Activated T-helper 1 cell treated with anti-CD3 and anti-CD28 coated beads, Interleukin-2, amount 50 U/mL, for 16 hours (primary cell): ENCODE measurements at regions not wholly inside any gene's neighbourhood (a gene's known extent, or its start where the extent isn't known, plus 50 kb on each side); places are given as distances from the start of the nearest gene placed in this dataset.

Experiments
- DNase-seq, 2 donors: peaks; one replicate each; pipeline ENCODE4 v3.0.0-alpha.2; 2020; ENCODE audit warnings: low read depth in 1 of 2, low spot score in 1 of 2

DNA sequence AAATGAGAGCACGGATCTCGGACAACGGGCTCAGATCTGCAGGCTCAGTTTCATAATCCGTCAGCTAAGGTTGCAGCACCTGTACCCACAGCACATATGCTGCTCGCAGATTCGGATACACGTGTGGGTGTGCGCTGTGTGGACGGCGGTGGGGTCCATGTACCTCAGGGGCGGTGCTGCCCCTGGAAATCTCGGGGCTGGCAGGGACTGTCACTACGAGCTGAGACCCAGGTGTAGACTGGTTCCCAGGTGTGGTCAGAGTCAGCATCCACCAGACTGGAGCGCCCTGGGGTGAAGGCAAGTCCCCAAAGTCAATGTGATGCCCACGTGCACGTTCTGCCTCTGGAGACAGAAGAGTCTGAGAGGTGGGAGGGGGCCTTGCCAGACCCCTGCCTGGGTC lies 989.3 kb downstream of the BRD1 start:
- no peak for DNase-seq

DNA sequence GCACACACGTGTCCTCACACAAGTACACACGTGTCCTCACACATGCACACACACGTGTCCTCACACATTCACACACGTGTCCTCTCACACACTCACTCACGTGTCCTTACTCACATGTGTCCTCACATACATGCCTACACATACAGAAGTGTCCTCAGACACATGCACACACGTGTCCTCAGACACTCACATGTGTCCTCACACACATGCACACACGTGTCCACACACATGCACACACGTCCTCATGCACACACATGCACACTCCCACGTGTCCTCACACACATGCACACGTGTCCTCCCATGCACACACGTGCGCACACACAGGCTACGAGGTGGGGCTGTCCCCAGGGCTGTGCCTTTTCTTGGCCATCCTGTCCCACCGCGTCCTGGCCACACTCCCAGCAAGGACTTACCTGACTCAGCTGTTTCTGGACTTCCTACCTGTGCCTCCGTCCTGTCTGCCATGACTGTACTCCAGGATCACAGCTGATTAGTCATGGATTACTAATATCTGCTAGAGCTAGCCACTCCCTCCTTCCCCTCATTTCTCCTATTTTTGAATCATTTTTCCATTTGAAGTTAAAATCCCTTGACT lies 990.2 kb downstream of the BRD1 start:
- no peak for DNase-seq

DNA sequence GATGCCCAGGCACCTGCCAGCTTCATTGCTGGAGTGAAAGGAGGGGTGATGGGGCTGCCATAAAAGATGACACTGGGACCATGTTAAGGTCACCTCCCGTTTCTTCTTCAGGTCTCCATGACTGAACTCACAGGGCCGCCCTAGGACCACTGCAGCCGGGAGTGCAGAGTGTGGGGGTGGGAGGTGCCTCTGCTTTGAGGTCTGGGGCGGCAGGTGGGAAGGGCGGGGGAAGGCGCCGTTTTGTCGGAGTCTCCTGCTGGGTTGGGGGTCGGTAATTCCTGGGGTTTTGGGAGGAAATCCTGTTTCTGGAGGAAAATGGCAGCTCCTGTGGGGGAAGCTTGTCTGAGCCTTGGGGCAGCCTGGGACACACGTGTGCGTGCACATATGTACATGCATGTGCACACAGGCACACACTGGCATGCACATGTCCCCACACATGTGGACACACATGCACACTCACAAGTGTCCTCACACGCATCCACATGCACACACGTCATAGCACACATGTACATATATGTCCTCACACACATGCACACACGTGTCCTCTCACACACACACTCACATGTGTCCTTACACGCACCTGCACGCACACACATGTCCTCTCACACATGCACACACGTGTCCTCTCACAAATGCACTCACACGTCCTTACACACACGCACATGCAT lies 990.9 kb downstream of the BRD1 start:
- no peak for DNase-seq

DNA sequence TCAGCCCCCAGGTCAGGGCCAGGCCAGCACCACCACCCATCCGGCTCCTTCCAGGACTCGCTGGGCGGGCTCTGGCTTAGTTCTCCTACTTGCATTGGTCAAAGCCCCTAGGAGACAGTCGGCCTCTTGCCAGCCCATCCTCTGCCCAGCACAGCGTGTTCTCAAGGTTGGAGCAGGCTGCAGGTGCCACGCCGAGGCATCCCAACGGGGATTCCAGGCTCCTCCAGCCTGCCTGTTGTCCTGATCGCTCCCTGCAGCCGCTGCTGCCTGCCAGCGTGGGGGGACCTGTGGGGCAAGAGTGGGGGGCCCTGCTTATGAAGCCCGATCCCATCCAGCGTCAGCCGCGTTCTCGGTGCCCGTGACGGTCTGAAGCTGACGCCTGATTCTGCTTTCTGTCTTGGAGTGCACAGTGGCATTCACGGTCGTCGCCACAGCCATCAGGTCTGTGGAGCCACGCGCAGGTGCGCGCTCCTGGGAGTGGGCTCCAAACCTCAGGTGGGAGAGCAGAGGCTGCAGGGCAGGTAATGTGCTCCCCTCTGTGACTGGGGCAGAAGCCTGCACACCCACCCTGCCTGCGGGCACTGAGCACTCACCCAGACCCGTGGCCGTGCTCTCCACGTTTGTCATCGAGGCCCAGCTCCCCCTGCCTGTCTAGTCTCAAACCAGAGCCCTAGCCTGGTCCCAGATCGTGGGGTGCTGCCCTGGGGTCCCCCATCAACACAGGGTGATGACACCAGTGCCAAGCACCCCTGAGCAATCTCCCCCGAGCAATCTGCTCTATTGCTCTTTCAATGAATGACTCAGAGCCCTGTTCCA lies 991.6 kb downstream of the BRD1 start:
- no peak for DNase-seq

DNA sequence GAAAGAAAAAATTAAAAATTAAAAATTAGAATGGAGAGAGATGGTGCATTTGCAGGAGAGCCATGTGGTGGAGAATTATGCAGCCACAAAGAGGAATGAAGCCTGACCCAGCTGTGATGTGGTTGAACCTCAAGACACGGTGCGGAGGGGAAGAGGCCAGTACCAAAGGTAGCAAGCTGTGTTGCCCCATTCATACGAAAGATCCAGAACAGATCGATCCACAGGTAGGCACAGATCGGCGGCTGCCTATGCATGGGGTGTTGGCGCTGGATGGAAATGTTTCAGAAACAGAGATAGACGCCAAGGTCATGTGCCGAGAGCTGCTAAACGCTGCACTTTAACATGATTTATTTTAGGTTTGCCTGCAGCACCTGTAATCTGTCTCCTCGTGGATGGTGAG lies 992.3 kb downstream of the BRD1 start:
- no peak for DNase-seq

DNA sequence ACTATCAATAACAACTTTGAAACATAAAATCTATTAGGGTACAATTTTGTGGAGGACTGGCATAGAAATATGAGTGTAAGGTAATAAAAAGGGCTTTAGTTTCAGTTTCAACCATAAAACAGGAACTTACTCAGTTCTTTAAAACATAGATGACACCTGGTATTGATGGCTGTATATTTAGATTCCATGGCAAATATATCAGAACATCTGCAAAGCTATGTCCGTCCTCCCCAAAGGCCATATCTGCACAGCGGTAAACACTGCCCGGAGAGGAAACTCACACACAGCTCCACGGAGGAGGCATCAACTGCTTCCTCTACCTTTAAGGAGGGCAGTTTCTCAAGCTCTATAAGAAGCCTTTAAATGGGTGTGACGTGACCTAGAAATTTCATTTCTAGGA lies 993.3 kb downstream of the BRD1 start:
- DNase-seq = no peak

DNA sequence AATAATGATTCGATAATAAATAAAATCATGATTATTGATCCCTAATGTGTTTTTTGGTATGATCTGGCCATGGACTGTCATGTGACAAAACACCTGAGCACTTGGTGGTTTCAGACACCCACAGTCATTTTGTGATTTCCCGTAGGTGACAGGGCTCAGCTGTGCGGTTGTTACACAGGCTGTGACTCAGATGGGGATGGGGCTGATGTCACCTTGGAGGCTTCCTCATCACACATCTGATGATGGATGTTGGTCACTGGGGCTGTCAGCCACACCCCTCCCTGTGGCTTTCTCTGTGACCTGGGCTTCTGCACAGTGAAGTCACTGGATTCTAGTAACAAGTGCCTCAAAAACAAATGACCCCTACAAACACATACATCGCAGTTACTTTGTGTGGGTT lies 995.1 kb downstream of the BRD1 start:
- no peak for DNase-seq

DNA sequence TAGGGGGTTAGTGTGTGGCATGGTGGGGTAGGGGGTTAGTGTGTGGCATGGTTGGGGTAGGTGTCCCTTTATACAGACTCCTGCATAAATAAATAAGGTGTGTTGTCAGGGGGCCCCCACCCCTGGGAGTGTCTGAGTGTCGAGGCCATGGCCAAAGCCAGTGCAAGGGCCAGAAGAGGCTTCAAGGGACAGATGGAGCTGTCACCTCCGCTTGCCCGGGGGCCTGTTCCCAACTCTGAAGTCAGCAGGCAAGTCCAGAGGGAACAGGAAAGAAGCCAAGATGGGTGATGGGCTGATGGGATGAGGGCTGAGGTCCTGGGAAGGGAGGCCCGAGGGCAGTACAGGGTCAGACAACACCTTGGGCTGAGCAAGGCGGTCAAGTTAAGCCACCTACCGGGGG lies 997.8 kb downstream of the BRD1 start:
- DNase-seq = no peak

DNA sequence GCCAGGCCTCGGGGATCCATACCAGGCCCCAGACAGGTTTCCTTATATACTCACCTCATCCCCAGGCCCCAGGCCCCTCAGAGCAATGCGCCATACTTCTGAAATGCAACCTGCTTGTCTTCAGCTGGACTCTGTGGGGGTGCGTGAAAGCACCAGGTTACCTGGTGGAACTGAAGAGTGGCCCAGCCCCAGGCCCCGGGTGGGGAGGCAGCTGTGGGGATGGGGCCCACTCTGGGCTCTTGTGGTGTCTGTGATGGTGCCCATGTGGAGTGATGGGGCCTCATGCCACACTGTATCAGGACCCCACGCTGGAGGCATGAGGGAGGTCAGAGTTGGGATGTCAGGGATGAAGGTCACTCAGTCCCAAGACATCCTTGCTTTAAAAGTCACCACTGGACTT lies 999.0 kb downstream of the BRD1 start:
- no peak for DNase-seq

DNA sequence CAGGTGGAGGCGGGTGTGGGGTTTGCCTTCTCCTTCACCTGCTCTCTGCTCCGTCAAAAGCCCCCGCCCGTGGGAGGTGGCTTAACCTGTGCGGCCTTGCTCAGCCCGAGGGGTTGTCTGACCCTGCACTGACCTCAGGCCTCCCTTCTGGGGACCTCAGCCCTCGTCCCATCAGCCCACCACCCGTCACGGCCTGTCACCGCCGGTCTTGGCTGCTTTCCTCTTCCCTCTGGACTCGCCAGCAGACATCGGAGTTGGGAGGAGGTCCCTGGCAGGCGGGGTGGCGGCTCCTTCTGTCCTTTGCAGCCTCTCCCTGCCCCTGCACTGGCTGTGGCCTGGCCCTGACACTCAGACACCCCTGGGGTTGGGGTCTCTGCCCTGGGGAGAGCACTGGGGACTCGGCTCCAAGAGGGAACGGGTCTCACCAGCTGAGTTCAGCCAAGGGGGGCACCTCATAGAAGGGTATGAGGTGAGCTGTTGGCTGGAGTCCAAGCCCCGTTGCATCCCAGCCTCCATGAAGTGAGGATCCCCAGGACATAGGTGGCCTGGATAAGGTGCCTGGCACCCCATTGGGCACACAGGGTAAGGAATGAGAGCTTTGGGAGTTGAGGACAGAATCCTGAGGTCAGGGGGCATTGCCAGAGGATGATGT lies 999.6 kb downstream of the BRD1 start:
- no peak for DNase-seq

DNA sequence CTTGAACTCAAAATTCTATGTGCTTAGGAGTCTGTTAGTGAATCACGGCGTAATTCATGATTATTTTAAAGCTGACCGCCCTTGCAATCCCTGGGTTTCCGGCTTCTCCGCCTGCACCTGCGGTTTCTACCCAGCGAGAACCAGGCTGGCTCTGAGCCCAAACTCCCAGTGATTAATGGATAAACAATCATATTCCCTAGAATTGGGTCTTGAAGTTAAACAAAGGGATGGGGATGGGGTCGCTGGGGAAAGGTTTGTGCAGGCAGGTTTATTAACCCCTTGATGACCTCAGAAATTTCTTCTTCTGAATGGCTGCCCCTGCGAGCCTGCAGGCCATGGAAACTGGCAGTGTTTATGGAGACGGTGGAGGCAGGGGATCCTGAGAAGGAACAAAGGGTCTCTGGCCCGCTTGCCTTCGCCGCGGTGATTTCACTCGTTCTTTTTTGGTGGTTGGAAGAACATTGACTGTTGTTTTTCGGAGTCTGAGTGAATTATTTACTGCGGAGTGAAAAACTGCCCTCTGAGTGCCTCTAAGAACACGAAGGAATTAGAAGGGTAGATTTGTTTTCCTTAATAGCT lies 1000.3 kb downstream of the BRD1 start:
- DNase-seq = no peak

DNA sequence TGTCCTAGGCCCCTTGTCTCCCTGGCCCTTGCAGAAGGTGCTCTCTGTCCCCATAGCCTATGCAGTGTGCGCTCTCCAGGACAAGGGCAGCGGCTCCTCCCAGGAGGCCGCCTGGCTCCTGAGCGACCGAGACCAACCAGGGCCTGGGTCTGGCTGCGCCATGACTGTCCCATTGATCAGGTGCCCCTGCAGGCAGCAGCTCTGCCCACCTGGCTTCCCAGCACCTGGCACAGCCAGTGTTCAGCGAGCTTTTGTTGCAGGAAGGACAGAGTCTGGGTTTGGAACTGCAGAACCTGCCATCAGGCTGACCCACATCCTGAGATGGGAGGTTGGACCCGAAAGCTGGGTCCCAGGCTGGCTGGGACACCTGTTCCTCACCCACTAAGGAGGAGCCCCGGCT lies 1001.1 kb downstream of the BRD1 start:
- no peak for DNase-seq

DNA sequence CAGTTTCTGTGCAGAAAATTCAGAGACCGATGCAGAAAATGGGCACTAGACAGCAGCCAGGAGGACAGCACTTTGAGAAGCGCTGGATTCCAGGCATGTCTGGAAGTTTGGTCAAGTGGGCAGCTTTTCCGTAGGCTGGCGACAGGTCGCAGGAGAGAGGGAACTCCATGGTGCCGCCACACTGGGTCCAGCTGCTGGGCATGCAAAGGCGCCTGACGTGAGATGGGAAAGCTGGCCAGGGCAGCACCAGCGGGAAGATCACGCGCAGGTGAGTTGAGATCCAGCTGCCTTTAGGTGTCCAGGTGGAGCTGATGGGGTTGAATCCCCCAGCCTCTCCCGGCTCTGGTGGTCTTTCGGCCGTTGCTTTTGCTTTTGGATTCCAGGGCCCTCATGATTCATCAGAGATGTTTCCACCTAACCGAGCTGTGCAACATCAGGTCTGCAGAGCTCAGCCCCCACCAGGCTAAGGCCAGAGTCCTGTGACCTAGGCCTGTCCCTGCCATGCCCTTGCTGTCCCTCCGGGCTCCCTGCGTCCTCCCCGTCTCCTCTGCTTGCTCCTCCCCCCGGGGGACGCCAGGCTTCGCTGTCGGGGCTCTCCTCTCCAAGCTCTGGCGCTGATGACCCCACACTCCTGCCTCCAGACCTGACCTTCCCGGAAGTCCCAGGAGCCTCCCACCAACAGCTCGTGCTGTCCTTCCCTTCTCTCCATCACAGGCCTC lies 1001.7 kb downstream of the BRD1 start:
- no peak for DNase-seq

DNA sequence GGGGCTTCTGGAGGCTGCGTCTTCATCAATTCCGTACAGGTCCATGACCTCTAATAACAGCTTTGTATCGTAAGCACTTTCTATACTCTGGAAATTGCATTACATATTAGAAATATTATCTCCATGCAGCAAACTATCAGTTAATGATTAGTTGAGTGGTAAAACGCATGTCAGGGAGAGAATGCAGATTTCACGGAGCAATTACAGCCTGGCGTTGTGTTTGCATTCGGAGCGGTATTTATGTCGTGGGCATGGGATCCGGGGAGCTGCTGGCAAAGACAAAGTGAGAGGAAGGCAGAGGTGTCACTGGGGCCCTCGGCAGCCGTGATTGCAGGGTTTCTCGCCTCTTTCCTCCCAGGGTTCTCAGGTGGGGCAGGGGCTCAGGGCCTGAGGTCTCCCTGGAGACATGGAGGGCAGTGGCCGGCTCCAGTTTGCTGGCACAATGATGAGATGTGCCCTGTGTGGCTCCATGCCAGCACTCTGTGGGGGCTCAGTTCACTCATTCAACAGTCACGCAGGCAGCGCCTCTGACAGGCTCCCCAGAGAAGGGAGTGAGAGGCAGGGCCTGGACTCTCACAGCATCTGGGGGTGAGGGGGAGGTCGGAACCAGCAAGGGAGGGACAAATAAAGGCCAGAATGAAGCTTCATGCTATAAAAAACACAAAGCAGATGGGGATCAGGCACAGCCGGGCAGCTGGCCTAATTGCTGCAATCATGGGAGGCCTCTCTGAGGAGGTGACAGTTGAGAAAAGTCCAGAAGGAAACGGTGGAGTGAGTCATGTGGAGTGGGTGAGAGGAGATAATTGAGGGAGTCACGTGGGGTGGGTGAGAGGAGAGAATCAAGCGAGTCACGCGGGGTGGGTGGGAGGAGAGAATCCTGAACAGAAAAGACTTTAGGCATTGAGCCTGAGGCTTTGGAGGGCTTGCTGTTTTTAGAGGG lies 1002.7 kb downstream of the BRD1 start:
- DNase-seq = no peak

DNA sequence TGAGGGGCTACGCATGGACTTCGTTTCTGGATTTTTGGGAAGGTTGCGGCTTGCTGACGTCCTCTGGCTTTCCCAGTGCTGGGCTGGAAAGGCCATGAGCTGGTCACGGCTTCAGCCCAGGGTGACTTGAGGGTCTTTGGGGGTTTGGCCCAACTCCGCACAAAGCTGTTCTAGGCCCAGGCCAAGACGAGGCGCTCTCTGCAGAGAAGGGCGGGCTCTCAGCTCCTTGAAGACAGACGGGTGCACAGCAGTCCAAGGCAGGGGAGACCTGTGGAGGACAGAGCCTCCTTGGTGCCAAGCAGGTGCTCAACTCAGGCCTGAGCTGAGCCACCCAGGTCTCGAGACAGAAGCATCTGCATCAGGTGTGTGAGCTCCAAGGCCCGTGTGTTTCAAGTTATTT lies 1003.7 kb downstream of the BRD1 start:
- DNase-seq = no peak

DNA sequence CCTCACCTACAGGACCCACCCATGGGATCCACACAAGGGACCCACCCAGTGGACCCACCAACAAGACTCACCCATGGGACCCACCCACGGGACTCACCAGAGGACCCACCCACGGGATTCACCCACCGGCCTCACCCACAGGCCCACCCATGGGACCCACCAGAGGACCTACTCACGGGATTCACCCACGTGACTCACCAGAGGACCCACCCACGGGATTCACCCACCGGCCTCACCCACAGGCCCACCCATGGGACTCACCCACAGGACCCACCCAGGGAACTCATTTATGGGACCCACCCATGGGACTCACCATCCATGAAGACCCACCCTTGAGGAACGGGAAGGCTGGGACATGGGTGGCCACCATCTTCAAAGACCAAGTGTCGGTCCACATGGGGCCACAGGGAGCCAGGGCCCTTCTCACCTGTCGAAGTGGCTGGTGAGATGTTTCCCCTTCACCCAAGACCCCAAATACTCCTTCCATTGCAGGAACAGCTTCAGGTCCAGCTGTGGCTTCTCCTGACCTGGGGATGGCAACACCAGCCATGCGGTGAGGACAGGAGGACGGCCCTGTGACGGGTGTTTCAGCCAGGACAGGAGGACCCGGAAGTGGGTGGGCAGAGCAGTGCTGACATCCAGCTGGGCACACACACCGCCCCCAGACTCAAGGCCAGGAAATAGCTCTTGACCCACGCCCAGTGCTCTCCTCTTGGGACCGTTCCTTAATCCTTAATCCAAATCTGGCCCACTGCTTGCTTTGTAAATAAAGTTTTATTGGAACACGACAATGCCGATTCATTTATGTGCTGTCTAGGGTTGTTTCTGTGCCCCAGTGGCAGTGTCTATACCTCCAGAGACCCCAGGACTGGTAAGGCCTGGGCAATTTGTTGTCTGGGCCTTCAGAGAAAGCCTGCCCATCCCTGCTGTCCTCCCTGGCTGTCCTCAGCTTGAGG lies 1005.1 kb downstream of the BRD1 start:
- no peak for DNase-seq

DNA sequence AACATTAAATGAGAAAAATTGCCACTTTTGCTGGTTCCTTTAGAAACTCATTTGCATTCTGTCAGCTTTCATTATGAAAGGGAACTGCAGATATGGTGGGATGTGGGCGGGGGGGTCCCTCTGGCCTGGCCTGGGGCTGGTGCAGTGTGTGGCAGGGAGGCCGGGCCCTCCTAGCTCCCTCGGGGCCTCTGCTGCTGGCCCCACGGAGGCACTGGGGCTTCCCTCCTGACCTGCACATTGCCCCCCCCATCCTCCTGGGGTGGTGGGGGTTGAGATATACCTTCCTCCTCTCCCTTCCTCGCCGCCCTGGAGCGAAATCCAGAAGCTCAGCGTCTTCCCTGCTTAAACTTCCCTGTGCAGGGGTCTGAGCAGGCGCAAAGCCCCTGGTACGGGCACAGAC lies 1005.9 kb downstream of the BRD1 start:
- DNase-seq = no peak

DNA sequence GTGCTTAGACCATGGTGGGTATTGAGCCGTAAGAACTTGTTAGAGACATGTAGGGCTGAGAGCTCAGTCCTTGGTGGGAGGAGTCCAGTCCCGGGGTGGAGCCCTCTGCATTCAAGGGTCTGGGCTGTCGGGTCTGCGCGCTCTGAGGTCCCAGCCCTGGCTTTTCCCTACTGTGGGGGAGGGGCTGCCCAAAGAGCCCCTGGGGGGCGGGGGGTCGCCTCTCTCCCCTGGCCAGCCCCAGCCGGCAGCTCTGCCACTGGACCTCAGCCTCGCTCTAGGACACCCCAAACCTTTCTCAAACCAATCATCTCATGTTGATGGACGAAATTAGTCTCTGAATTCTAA lies 1006.4 kb downstream of the BRD1 start:
- DNase-seq = no peak
